ENCODE measurements at regions not wholly inside any gene's neighbourhood (a gene's known extent, or its start where the extent isn't known, plus 50 kb on each side); places are given as distances from the start of the nearest gene placed in this dataset.

DNA sequence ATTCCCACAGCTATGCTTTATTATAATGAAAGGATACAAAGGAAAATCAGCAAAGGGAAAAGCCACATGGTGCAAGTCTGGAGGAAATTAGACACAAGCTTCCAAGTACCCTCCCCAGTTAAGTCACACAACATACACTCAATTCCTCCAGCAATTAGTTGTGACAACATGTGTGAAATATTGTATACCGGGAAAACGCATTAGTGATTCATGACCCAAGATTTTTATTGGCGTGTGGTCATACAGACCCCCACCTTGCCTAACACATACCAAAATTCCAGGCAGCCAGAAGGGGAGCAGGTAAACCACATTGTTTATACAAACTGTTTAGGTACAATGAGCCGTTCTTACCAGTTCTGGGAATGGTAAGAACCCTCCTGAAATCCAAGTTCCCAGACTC, 160.6 kb downstream of the CYB561 start:
- no peak for TF ChIP-seq EZH2 (IDR thresholded peaks at IDR 0.05; ENCODE audit: borderline replicate concordance, low read length)
- TF ChIP-seq, protein P1, sequence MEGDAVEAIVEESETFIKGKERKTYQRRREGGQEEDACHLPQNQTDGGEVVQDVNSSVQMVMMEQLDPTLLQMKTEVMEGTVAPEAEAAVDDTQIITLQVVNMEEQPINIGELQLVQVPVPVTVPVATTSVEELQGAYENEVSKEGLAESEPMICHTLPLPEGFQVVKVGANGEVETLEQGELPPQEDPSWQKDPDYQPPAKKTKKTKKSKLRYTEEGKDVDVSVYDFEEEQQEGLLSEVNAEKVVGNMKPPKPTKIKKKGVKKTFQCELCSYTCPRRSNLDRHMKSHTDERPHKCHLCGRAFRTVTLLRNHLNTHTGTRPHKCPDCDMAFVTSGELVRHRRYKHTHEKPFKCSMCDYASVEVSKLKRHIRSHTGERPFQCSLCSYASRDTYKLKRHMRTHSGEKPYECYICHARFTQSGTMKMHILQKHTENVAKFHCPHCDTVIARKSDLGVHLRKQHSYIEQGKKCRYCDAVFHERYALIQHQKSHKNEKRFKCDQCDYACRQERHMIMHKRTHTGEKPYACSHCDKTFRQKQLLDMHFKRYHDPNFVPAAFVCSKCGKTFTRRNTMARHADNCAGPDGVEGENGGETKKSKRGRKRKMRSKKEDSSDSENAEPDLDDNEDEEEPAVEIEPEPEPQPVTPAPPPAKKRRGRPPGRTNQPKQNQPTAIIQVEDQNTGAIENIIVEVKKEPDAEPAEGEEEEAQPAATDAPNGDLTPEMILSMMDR (IDR thresholded peaks at IDR 0.05; ENCODE audit: low read length) = no peak
